ENCODE measurements at regions not wholly inside any gene's neighbourhood (a gene's known extent, or its start where the extent isn't known, plus 50 kb on each side); places are given as distances from the start of the nearest gene placed in this dataset.

DNA sequence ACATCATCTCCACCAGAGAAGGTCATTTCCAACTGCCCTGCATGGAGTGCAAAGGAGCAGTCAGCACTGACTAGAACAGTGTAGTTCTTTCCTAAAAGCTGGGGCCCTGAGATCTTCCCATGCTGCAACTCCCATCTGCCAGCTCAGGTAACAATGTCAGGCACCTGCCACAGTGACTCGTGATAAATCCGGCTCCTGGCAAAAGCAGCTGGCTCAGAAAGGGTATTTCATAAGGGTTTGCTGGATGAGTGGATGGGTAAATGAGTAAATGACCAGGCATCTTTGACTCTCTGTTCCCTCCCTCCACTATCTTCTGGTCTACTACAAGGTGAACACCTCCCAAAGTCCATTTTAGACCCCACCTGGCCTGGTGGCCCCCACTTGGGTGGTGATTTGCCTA, 403.6 kb downstream of the NXPE2 start:
- Histone ChIP-seq H2AFZ (no peak overlapping the region), H4K20me1 (ENCODE audit: insufficient read depth, poor library complexity, severe bottlenecking) (no peaks in the 10 kb centered on the region), H3K4me1 (ENCODE audit: insufficient read depth) (no peaks in the 10 kb centered on the region), H3K27me3 (peaks cover 40% of the 10 kb centered on the region), H3K27ac (no peak overlapping the region), H3K79me2 (no peaks in the 10 kb centered on the region), H3K9me2 (replicated peaks; ENCODE audit: insufficient read depth) (no peaks in the 10 kb centered on the region), H3K4me2 (no peak overlapping the region), H3K36me3 (replicated peaks; ENCODE audit: insufficient read depth, low read depth) (no peaks in the 10 kb centered on the region), H3K9me3 (ENCODE audit: low read depth) (no peaks in the 10 kb centered on the region), H3K4me3 (no peak overlapping the region)
- 89% methylated on average over 2 of the region's 2 CpGs for WGBS (ENCODE audit: low lambda C conversion rate, missing lambda C conversion rate)
- TF ChIP-seq EZH2phosphoT487 (IDR thresholded peaks at IDR 0.05; ENCODE audit: low read depth, severe bottlenecking, unreplicated experiment) (no peak), CTCF (IDR thresholded peaks at IDR 0.05; ENCODE audit: poor library complexity) (no peak), EZH2 (IDR thresholded peaks at IDR 0.05; ENCODE audit: borderline replicate concordance) (no peak)
- no peak for DNase-seq (ENCODE audit: low spot score)

DNA sequence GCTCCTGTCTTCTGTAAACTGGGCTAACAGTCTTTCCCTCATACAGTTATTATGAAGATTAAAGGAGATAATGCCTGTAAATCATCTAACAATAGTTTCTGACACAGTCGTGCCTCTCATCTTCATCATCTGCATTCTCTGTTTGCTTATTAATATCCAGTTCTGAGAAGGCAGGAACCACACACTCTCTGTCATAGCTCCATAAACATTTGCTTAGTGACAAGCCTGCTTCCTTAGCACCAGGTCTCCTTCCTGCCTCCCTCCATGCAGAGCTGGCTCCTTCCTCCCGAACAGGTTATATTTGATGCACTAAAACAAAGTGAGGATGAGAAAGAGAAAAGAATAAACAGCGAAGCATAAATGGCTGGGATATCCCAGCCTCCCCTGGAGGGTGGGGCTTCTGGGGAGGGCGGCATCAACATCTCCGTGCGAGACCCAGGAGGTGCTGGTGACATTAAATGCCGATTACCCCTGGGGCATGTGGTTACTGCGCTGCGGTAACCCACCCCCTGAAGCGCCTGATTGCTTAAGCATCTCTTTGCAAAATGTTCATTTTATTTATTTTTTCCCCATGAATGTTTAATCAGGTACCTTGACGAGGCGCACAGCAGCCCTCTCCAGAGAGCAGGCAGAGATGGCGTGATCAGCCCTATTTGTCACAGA, 404.9 kb downstream of the NXPE2 start:
- no peak overlapping the region for H2AFZ ChIP-seq
- WGBS (ENCODE audit: low lambda C conversion rate, missing lambda C conversion rate), result 79% methylated on average over 13 of the region's 13 CpGs
- no peaks in the 10 kb centered on the region for H3K36me3 ChIP-seq (replicated peaks; ENCODE audit: insufficient read depth, low read depth)
- H3K27ac ChIP-seq, result no peak overlapping the region
- H3K79me2 ChIP-seq, result no peaks in the 10 kb centered on the region
- no peak overlapping the region for H3K4me3 ChIP-seq
- no peaks in the 10 kb centered on the region for H3K9me2 ChIP-seq (replicated peaks; ENCODE audit: insufficient read depth)
- no peaks in the 10 kb centered on the region for H3K9me3 ChIP-seq (ENCODE audit: low read depth)
- peaks cover 38% of the 10 kb centered on the region for H3K27me3 ChIP-seq
- no peak for DNase-seq (ENCODE audit: low spot score)
- no peak overlapping the region for H3K4me2 ChIP-seq
- TF ChIP-seq EZH2 (IDR thresholded peaks at IDR 0.05; ENCODE audit: borderline replicate concordance) (no peak), CTCF (IDR thresholded peaks at IDR 0.05; ENCODE audit: poor library complexity) (no peak), EZH2phosphoT487 (IDR thresholded peaks at IDR 0.05; ENCODE audit: low read depth, severe bottlenecking, unreplicated experiment) (no peak)
- H3K4me1 ChIP-seq (ENCODE audit: insufficient read depth), result no peaks in the 10 kb centered on the region
- no peaks in the 10 kb centered on the region for H4K20me1 ChIP-seq (ENCODE audit: insufficient read depth, poor library complexity, severe bottlenecking)

GRCh38 chr11:115084231-115084630, 405.9 kb downstream of the NXPE2 start:
- TF ChIP-seq CTCF (IDR thresholded peaks at IDR 0.05; ENCODE audit: poor library complexity) (no peak), EZH2phosphoT487 (IDR thresholded peaks at IDR 0.05; ENCODE audit: low read depth, severe bottlenecking, unreplicated experiment) (no peak), EZH2 (IDR thresholded peaks at IDR 0.05; ENCODE audit: borderline replicate concordance) (no peak)
- WGBS (ENCODE audit: low lambda C conversion rate, missing lambda C conversion rate), result 68% methylated on average over 4 of the region's 4 CpGs
- peaks cover 35% of the 10 kb centered on the region for H3K27me3 ChIP-seq
- no peak overlapping the region for H3K4me2 ChIP-seq
- no peaks in the 10 kb centered on the region for H3K9me3 ChIP-seq (ENCODE audit: low read depth)
- H3K79me2 ChIP-seq, result no peaks in the 10 kb centered on the region
- no peak overlapping the region for H3K4me3 ChIP-seq
- DNase-seq (ENCODE audit: low spot score), result no peak
- H3K27ac ChIP-seq, result no peak overlapping the region
- no peaks in the 10 kb centered on the region for H3K9me2 ChIP-seq (replicated peaks; ENCODE audit: insufficient read depth)
- H2AFZ ChIP-seq, result no peak overlapping the region
- no peaks in the 10 kb centered on the region for H3K4me1 ChIP-seq (ENCODE audit: insufficient read depth)
- H3K36me3 ChIP-seq (replicated peaks; ENCODE audit: insufficient read depth, low read depth), result no peaks in the 10 kb centered on the region
- H4K20me1 ChIP-seq (ENCODE audit: insufficient read depth, poor library complexity, severe bottlenecking), result no peaks in the 10 kb centered on the region
